ENCODE measurements at regions not wholly inside any gene's neighbourhood (a gene's known extent, or its start where the extent isn't known, plus 50 kb on each side); places are given as distances from the start of the nearest gene placed in this dataset.

- Histone ChIP-seq H3K27me3 (ENCODE audit: low read length) (no peaks in the 10 kb centered on the region), H3K79me2 (ENCODE audit: low read length) (no peaks in the 10 kb centered on the region), H3F3A (ENCODE audit: low read length, unreplicated experiment) (no peaks in the 10 kb centered on the region), H3K9me3 (ENCODE audit: low read length) (no peaks in the 10 kb centered on the region), H4K20me1 (ENCODE audit: low read length) (no peaks in the 10 kb centered on the region), H2AFZ (ENCODE audit: low read length) (0 out of 2 replicates have a peak overlapping the region, but pooled peaks have one; percentile 13), H3K36me3 (ENCODE audit: low read depth, low read length) (no peaks in the 10 kb centered on the region), H3K4me1 (ENCODE audit: insufficient read depth, low read length) (peaks cover 20% of the 10 kb centered on the region), H3K27ac (ENCODE audit: low read length) (no peak overlapping the region), H3K4me2 (ENCODE audit: low read length) (no peak overlapping the region), H3K9ac (ENCODE audit: low read length) (no peak overlapping the region), H3K4me3 (ENCODE audit: low read length) (no peak overlapping the region), H3K9me2 (replicated peaks; ENCODE audit: low read length) (no peaks in the 10 kb centered on the region)
- intact Hi-C loops (cut with micrococcal nuclease) = loop anchor here (10.0 kb wide), 1 partner anchor 448 kb away; no protein-coding TSS in a partner anchor
- CTCF ChIA-PET = no interaction called here
- POLR2A ChIA-PET (ENCODE audit: unreplicated experiment) = no interaction called here
- BruUV-seq (replicated peaks) = no TSS peak
- ATAC-seq (no peak; the same call in 1 of the 2 replicates), DNase-seq (peak; percentile 46)
- TF ChIP-seq EZH2phosphoT487 (IDR thresholded peaks at IDR 0.05; ENCODE audit: borderline replicate concordance, low read length) = no peak
- TF ChIP-seq, protein P1, sequence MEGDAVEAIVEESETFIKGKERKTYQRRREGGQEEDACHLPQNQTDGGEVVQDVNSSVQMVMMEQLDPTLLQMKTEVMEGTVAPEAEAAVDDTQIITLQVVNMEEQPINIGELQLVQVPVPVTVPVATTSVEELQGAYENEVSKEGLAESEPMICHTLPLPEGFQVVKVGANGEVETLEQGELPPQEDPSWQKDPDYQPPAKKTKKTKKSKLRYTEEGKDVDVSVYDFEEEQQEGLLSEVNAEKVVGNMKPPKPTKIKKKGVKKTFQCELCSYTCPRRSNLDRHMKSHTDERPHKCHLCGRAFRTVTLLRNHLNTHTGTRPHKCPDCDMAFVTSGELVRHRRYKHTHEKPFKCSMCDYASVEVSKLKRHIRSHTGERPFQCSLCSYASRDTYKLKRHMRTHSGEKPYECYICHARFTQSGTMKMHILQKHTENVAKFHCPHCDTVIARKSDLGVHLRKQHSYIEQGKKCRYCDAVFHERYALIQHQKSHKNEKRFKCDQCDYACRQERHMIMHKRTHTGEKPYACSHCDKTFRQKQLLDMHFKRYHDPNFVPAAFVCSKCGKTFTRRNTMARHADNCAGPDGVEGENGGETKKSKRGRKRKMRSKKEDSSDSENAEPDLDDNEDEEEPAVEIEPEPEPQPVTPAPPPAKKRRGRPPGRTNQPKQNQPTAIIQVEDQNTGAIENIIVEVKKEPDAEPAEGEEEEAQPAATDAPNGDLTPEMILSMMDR (conservative IDR thresholded peaks at IDR 0.05; ENCODE audit: low read depth, low read length) = no peak
- TF ChIP-seq EZH2 (IDR thresholded peaks at IDR 0.05; ENCODE audit: low read length, unreplicated experiment) = no peak
Measured at GRCh38 chr4:60652933-60653332, 547.2 kb upstream of the ADGRL3 start.

DNA sequence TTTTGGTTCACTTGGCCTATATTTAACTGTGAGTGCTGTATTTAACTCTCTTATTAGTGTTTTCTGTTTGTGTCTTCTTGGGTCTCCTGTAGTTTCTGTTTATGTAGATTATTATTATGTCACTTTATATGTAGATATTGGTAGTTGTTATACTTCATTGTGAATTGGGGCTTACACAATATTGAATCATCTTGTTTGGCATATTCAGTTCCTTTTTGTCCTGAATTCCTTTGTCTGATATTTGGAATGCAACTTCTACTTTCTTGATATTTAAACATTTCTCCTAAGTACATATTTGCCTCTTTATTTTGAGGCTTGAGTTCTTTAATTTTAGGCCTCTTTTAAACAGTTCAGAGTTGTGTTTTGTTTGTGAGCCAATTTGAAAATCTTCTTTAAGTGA, 544.8 kb upstream of the ADGRL3 start:
- H3K4me1 ChIP-seq (ENCODE audit: insufficient read depth, low read length) = 0 out of 2 replicates have a peak, but pooled peaks cover 4% of the 10 kb centered on the region

GRCh38 chr4:60656171-60656570, 544.0 kb upstream of the ADGRL3 start:
- TF ChIP-seq EZH2 (IDR thresholded peaks at IDR 0.05; ENCODE audit: low read length, unreplicated experiment) = no peak
- TF ChIP-seq, protein P1 (conservative IDR thresholded peaks at IDR 0.05; ENCODE audit: low read depth, low read length) = peak; percentile 84
- Histone ChIP-seq H3K9me2 (replicated peaks; ENCODE audit: low read length) (no peaks in the 10 kb centered on the region), H3F3A (ENCODE audit: low read length, unreplicated experiment) (no peaks in the 10 kb centered on the region), H3K4me1 (ENCODE audit: insufficient read depth, low read length) (0 out of 2 replicates have a peak, but pooled peaks cover 4% of the 10 kb centered on the region), H3K4me3 (ENCODE audit: low read length) (no peak overlapping the region), H4K20me1 (ENCODE audit: low read length) (no peaks in the 10 kb centered on the region), H3K9me3 (ENCODE audit: low read length) (no peaks in the 10 kb centered on the region), H3K79me2 (ENCODE audit: low read length) (no peaks in the 10 kb centered on the region), H3K36me3 (ENCODE audit: low read depth, low read length) (no peaks in the 10 kb centered on the region), H3K4me2 (ENCODE audit: low read length) (no peak overlapping the region), H2AFZ (ENCODE audit: low read length) (no peak overlapping the region), H3K9ac (ENCODE audit: low read length) (no peak overlapping the region), H3K27me3 (ENCODE audit: low read length) (no peaks in the 10 kb centered on the region), H3K27ac (ENCODE audit: low read length) (no peak overlapping the region)
- DNase-seq (peak; percentile 44), ATAC-seq (no peak; the same call in 1 of the 2 replicates)
- no TSS peak for BruUV-seq (replicated peaks)
- ChIA-PET CTCF (no interaction called here), POLR2A (ENCODE audit: unreplicated experiment) (no interaction called here)
- intact Hi-C loops (cut with micrococcal nuclease) = loop anchor here (10.0 kb wide), 1 partner anchor 451 kb away; no protein-coding TSS in a partner anchor

More for the DNA sequence above, 544.8 kb upstream of the ADGRL3 start:
- H3K9ac ChIP-seq (ENCODE audit: low read length) = no peak overlapping the region
- TF ChIP-seq EZH2 (IDR thresholded peaks at IDR 0.05; ENCODE audit: low read length, unreplicated experiment) (no peak), EZH2phosphoT487 (IDR thresholded peaks at IDR 0.05; ENCODE audit: borderline replicate concordance, low read length) (no peak)
- TF ChIP-seq, protein P1 (conservative IDR thresholded peaks at IDR 0.05; ENCODE audit: low read depth, low read length) = no peak
- H3F3A ChIP-seq (ENCODE audit: low read length, unreplicated experiment) = no peaks in the 10 kb centered on the region
- H3K27ac ChIP-seq (ENCODE audit: low read length) = no peak overlapping the region
- BruUV-seq (replicated peaks) = no TSS peak
- no peak overlapping the region for H3K4me2 ChIP-seq (ENCODE audit: low read length)
- no peak overlapping the region for H2AFZ ChIP-seq (ENCODE audit: low read length)
- no peaks in the 10 kb centered on the region for H3K27me3 ChIP-seq (ENCODE audit: low read length)
- DNase-seq = no peak
- H3K36me3 ChIP-seq (ENCODE audit: low read depth, low read length) = no peaks in the 10 kb centered on the region
- no peaks in the 10 kb centered on the region for H3K9me2 ChIP-seq (replicated peaks; ENCODE audit: low read length)
- ChIA-PET POLR2A (ENCODE audit: unreplicated experiment) (no interaction called here), CTCF (no interaction called here)
- no peak for ATAC-seq
- H3K4me3 ChIP-seq (ENCODE audit: low read length) = no peak overlapping the region
- H3K79me2 ChIP-seq (ENCODE audit: low read length) = no peaks in the 10 kb centered on the region
- H3K9me3 ChIP-seq (ENCODE audit: low read length) = no peaks in the 10 kb centered on the region
- intact Hi-C loops (cut with micrococcal nuclease) = loop anchor here (10.0 kb wide), 1 partner anchor 451 kb away; no protein-coding TSS in a partner anchor
- H4K20me1 ChIP-seq (ENCODE audit: low read length) = no peaks in the 10 kb centered on the region

All from PC-3 (cell line).